ENCODE measurements at regions not wholly inside any gene's neighbourhood (a gene's known extent, or its start where the extent isn't known, plus 50 kb on each side); places are given as distances from the start of the nearest gene placed in this dataset.

GRCh38 chr15:47266566-47266965, 450.7 kb upstream of the SEMA6D start:
- no peaks in the 10 kb centered on the region for H3K36me3 Mint-ChIP-seq
- no peak overlapping the region for H3K4me3 Mint-ChIP-seq
- peaks cover 0 to 3% (median 0%) of the 10 kb centered on the region in 3 donors for H3K27me3 Mint-ChIP-seq (ENCODE audit: low read depth in 3 of 3)
- DNase-seq: no peak
- peaks cover 1 to 27% (median 12%) of the 10 kb centered on the region in 6 donors for H3K9me3 Mint-ChIP-seq
- H3K27ac Mint-ChIP-seq: no peak overlapping the region
- H3K4me1 Mint-ChIP-seq: no peaks in the 10 kb centered on the region

DNA sequence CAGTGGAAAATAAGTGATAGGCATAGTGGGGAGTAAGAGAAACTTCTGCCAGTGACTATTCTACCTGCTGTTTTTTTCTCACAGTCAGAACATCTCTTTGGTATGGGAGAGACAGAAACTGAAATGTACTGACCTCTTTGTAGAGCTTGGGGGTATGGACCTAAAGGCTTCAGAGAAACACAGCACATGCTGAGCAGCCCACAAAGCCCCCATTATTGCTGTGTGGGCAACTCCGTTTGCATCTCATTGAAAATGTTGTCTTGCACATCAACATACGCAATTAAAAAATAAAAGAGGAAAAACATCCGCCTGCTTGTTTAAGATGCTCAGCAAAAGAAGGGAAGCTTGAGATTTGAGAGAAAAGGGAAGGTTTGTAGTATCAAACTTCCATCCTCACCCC, 443.4 kb upstream of the SEMA6D start:
- no peak overlapping the region for H3K27ac Mint-ChIP-seq
- peaks cover 4 to 37% (median 12%) of the 10 kb centered on the region in 6 donors for H3K9me3 Mint-ChIP-seq
- H3K4me1 Mint-ChIP-seq: no peaks in the 10 kb centered on the region
- DNase-seq: no peak
- H3K27me3 Mint-ChIP-seq (ENCODE audit: low read depth in 3 of 3): peaks cover 0 to 1% (median 0%) of the 10 kb centered on the region in 3 donors
- H3K36me3 Mint-ChIP-seq: no peaks in the 10 kb centered on the region
- no peak overlapping the region for H3K4me3 Mint-ChIP-seq

GRCh38 chr15:47283246-47283645, 434.1 kb upstream of the SEMA6D start:
- H3K36me3 Mint-ChIP-seq: no peaks in the 10 kb centered on the region
- DNase-seq: no peak
- peaks cover 3 to 38% (median 9%) of the 10 kb centered on the region in 6 donors for H3K9me3 Mint-ChIP-seq
- no peak overlapping the region for H3K27ac Mint-ChIP-seq
- no peaks in the 10 kb centered on the region for H3K27me3 Mint-ChIP-seq (ENCODE audit: low read depth in 3 of 3)
- no peaks in the 10 kb centered on the region for H3K4me1 Mint-ChIP-seq
- no peak overlapping the region for H3K4me3 Mint-ChIP-seq

GRCh38 chr15:47288794-47289193, 428.5 kb upstream of the SEMA6D start:
- H3K27me3 Mint-ChIP-seq (ENCODE audit: low read depth in 3 of 3): peaks cover 0 to 3% (median 0%) of the 10 kb centered on the region in 3 donors
- no peaks in the 10 kb centered on the region for H3K4me1 Mint-ChIP-seq
- DNase-seq: no peak
- H3K9me3 Mint-ChIP-seq: peaks cover 5 to 41% (median 11%) of the 10 kb centered on the region in 6 donors
- no peaks in the 10 kb centered on the region for H3K36me3 Mint-ChIP-seq
- no peak overlapping the region for H3K27ac Mint-ChIP-seq
- no peak overlapping the region for H3K4me3 Mint-ChIP-seq

DNA sequence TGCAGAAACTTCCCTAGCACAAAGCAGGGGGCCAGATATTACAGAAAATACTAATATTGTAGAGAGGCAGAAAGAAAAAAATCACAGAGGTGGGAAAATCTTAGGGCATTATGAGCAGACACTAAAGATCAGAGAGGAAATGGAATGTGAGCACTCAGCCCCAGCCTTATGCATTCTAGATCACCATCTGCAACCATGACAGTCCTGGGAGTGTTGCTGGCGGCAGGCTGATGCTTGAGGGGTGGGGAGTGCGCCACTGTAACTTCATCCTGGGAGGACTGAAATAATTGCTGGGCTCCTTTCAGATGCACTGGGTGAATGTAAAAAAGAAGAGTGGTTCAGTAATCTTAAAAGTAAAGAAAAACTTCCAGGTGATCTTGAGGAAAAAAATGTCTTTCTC, 427.6 kb upstream of the SEMA6D start:
- H3K4me3 Mint-ChIP-seq: no peak overlapping the region
- H3K27me3 Mint-ChIP-seq (ENCODE audit: low read depth in 3 of 3): peaks cover 0 to 3% (median 0%) of the 10 kb centered on the region in 3 donors
- H3K27ac Mint-ChIP-seq: no peak overlapping the region
- H3K4me1 Mint-ChIP-seq: no peaks in the 10 kb centered on the region
- H3K36me3 Mint-ChIP-seq: no peaks in the 10 kb centered on the region
- no peak for DNase-seq
- peaks cover 5 to 38% (median 9%) of the 10 kb centered on the region in 6 donors for H3K9me3 Mint-ChIP-seq

DNA sequence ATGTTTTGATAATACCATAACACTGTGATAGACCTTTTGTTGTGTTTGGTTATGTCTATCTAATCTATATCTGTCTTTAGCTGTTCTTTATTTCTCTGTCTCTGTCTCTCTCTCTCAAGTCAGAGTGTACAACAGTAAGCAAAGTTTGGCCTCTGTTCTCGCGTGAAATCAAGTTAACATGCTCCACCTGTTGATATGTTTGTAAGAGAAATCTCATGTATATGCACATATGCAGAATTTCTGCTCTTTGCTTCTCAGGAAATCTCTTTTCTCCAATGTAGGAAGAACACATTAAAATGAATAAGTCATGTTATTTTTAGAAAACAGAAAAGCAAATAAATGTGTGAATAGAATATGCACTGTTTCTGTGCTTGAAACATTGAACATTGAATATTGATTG, 425.5 kb upstream of the SEMA6D start:
- Mint-ChIP-seq H3K27me3 (ENCODE audit: low read depth in 3 of 3) (peaks cover 0 to 3% (median 0%) of the 10 kb centered on the region in 3 donors), H3K9me3 (peaks cover 5 to 29% (median 12%) of the 10 kb centered on the region in 6 donors), H3K4me3 (no peak overlapping the region), H3K27ac (no peak overlapping the region), H3K4me1 (no peaks in the 10 kb centered on the region), H3K36me3 (no peaks in the 10 kb centered on the region)
- DNase-seq: no peak

DNA sequence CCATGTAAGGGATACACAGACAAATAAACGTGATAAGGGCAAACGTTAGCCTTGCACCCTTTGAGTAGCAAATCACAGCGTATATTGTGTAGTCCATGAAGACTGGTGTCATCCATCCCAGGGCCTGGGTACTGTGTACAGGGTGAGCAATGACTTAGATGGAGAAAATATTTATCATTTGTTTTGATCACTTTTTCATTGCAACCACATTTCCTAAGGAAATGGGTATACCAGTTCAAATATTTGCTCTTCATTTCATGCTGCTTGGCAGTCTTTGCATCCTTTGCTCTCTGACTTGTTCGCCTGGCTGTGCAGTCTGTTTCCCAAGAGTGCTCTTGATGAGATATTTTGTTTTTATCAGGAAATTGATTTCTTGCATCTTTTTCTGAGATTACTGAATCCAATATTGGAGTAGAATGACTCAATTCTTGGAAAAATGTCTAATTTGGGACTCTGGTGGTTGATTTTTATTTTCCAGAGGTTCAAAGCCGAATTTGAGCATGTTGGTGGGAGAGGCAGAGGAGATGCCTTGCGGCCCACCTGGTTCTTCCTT, 424.6 kb upstream of the SEMA6D start:
- H3K36me3 Mint-ChIP-seq: peaks cover 0 to 2% (median 0%) of the 10 kb centered on the region in 3 donors
- no peak for DNase-seq
- no peak overlapping the region for H3K27ac Mint-ChIP-seq
- no peaks in the 10 kb centered on the region for H3K4me1 Mint-ChIP-seq
- peaks cover 0 to 3% (median 0%) of the 10 kb centered on the region in 3 donors for H3K27me3 Mint-ChIP-seq (ENCODE audit: low read depth in 3 of 3)
- H3K4me3 Mint-ChIP-seq: no peak overlapping the region
- H3K9me3 Mint-ChIP-seq: peaks cover 2 to 29% (median 12%) of the 10 kb centered on the region in 6 donors

- Mint-ChIP-seq H3K4me1 (no peaks in the 10 kb centered on the region), H3K27ac (no peak overlapping the region), H3K36me3 (peaks cover 0 to 4% (median 0%) of the 10 kb centered on the region in 3 donors)
Measured at GRCh38 chr15:47293466-47294162, 423.7 kb upstream of the SEMA6D start.

GRCh38 chr15:47294765-47295259, 422.5 kb upstream of the SEMA6D start:
- no peak for DNase-seq
- H3K36me3 Mint-ChIP-seq: peaks cover 0 to 4% (median 0%) of the 10 kb centered on the region in 3 donors
- H3K4me3 Mint-ChIP-seq: no peak overlapping the region
- H3K27me3 Mint-ChIP-seq (ENCODE audit: low read depth in 3 of 3): peaks cover 0 to 3% (median 1%) of the 10 kb centered on the region in 3 donors
- H3K4me1 Mint-ChIP-seq: no peaks in the 10 kb centered on the region
- no peak overlapping the region for H3K27ac Mint-ChIP-seq
- H3K9me3 Mint-ChIP-seq: peaks cover 1 to 32% (median 9%) of the 10 kb centered on the region in 6 donors

More at GRCh38 chr15:47293466-47294162, 423.7 kb upstream of the SEMA6D start:
- Mint-ChIP-seq H3K4me3 (no peak overlapping the region), H3K9me3 (peaks cover 0 to 25% (median 11%) of the 10 kb centered on the region in 6 donors), H3K27me3 (ENCODE audit: low read depth in 3 of 3) (peaks cover 0 to 3% (median 0%) of the 10 kb centered on the region in 3 donors)
- no peak for DNase-seq

- H3K4me3 Mint-ChIP-seq: no peak overlapping the region
- H3K4me1 Mint-ChIP-seq: no peaks in the 10 kb centered on the region
- peaks cover 1 to 27% (median 9%) of the 10 kb centered on the region in 6 donors for H3K9me3 Mint-ChIP-seq
- peaks cover 0 to 4% (median 0%) of the 10 kb centered on the region in 3 donors for H3K36me3 Mint-ChIP-seq
- no peak for DNase-seq
- peaks cover 0 to 2% (median 1%) of the 10 kb centered on the region in 3 donors for H3K27me3 Mint-ChIP-seq (ENCODE audit: low read depth in 3 of 3)
- H3K27ac Mint-ChIP-seq: no peak overlapping the region
Measured at GRCh38 chr15:47296881-47297280, 420.4 kb upstream of the SEMA6D start.

GRCh38 chr15:47299846-47300434, 417.4 kb upstream of the SEMA6D start:
- peaks cover 1 to 34% (median 8%) of the 10 kb centered on the region in 6 donors for H3K9me3 Mint-ChIP-seq
- H3K4me3 Mint-ChIP-seq: no peak overlapping the region
- H3K36me3 Mint-ChIP-seq: peaks cover 0 to 4% (median 0%) of the 10 kb centered on the region in 3 donors
- H3K4me1 Mint-ChIP-seq: no peaks in the 10 kb centered on the region
- no peak for DNase-seq
- H3K27me3 Mint-ChIP-seq (ENCODE audit: low read depth in 3 of 3): peaks cover 0 to 1% (median 0%) of the 10 kb centered on the region in 3 donors
- no peak overlapping the region for H3K27ac Mint-ChIP-seq

DNA sequence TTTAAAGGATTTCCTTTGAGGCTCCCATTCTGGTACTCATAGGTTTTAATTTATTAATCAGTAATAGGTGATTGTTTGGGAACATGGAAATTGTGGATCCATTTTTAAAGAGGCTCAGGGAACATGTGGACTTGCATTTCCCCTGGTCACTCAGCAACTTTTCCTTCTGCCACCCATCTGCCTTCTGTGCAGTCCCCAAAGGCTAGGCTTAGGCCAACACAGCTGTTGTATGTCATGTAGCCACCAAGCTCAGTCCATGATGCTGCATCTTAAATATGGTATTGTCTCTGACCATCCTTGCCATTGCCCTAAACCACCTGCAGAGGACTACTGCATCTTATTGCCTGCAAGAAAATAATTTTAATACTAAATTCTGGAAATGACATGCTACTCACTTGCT, 416.7 kb upstream of the SEMA6D start:
- Mint-ChIP-seq H3K4me3 (no peak overlapping the region), H3K27me3 (ENCODE audit: low read depth in 3 of 3) (peaks cover 0 to 1% (median 0%) of the 10 kb centered on the region in 3 donors), H3K4me1 (no peaks in the 10 kb centered on the region), H3K27ac (no peak overlapping the region), H3K9me3 (peaks cover 1 to 30% (median 8%) of the 10 kb centered on the region in 6 donors), H3K36me3 (peaks cover 0 to 4% (median 0%) of the 10 kb centered on the region in 3 donors)
- no peak for DNase-seq

GRCh38 chr15:47301481-47301880, 415.8 kb upstream of the SEMA6D start:
- Mint-ChIP-seq H3K9me3 (peaks cover 1 to 30% (median 6%) of the 10 kb centered on the region in 6 donors), H3K36me3 (peaks cover 0 to 4% (median 0%) of the 10 kb centered on the region in 3 donors), H3K4me1 (no peaks in the 10 kb centered on the region), H3K27ac (no peak overlapping the region), H3K4me3 (no peak overlapping the region), H3K27me3 (ENCODE audit: low read depth in 3 of 3) (peaks cover 0 to 1% (median 0%) of the 10 kb centered on the region in 3 donors)
- DNase-seq: no peak

DNA sequence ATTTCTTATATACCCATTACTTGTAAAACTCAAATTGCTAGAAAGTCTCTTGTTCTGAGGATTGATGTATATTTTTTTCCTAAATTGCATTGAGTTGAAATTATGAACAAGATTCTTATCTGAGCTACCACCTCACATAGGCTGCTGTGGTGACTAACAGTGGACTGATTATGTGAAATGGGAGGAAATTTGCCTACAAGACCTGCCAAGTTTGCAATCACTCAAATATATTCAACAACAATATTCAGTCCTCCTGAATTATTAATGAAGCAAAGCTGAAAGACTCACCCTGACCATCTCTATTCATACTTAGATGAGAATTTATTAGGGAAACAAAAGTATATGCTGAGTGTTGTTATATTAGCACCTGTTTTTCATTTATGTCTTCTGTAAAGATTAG, 412.6 kb upstream of the SEMA6D start:
- H3K36me3 Mint-ChIP-seq: no peaks in the 10 kb centered on the region
- no peaks in the 10 kb centered on the region for H3K4me1 Mint-ChIP-seq
- H3K4me3 Mint-ChIP-seq: no peak overlapping the region
- no peak for DNase-seq
- peaks cover 0 to 14% (median 1%) of the 10 kb centered on the region in 6 donors for H3K9me3 Mint-ChIP-seq
- H3K27me3 Mint-ChIP-seq (ENCODE audit: low read depth in 3 of 3): peaks cover 0 to under 1% (median 0%) of the 10 kb centered on the region in 3 donors
- no peak overlapping the region for H3K27ac Mint-ChIP-seq
